ENCODE measurements at regions not wholly inside any gene's neighbourhood (a gene's known extent, or its start where the extent isn't known, plus 50 kb on each side); places are given as distances from the start of the nearest gene placed in this dataset.

DNA sequence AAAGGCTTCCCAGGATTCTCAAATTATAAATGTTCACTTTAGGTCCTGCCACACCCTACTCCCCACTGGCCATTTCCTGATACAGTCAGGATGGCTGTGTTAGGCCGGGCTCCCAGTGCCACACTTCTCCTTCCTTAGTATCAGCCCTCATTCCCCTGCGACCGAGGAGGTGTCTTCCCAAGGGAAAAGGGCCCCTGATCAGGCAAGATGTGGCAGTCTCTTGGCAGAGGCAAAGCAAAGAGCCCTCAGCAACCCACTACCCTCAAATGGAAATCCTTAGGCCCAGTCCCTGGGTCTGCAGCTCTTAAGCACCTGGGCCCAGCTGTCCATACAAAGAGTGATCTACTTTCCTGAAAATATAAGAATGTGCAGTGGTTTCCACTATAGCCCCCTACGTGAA is 96.5 kb upstream of the VASH1 start:
- no peak for DNase-seq (ENCODE audit: low read depth)

DNA sequence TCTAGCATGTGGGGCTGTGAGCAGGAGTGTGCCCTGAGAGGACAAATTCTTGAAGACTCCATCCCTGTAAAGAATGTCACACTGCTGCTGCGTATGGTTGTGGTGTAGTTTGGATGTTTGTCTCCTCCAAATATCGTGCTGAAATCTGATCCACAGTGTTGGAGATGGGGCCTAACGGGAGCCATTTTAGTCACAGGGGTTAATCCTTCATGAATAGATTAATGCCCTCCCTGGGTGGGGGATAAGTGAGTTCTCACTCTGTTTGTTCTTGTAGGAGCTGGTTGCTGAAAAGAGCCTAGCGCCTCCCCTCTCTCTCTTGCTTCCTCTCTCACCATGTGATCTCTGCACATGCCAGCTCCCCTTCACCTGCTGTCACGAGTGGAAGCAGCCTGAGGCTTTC is 94.5 kb upstream of the VASH1 start:
- no peak for DNase-seq (ENCODE audit: low read depth)

DNA sequence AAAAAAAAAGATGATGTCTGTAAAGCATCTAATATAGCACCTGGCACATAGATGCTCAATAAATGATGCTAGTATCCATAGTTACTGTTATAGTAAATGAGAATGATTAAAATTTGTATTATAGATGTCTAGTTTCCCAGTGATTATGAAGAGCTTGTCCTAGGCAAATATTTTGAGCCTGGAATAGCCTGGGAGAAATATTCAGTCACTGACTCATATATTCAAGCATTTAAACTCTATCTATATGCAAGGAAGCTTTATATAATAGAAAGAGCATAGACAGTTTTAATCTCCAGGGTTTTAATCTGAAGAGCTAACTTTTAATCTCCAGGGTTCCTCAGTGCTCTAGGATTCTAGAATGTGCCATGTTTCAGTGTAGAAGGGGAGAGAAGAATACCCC is 91.5 kb upstream of the VASH1 start:
- no peak for DNase-seq (ENCODE audit: low read depth)

DNA sequence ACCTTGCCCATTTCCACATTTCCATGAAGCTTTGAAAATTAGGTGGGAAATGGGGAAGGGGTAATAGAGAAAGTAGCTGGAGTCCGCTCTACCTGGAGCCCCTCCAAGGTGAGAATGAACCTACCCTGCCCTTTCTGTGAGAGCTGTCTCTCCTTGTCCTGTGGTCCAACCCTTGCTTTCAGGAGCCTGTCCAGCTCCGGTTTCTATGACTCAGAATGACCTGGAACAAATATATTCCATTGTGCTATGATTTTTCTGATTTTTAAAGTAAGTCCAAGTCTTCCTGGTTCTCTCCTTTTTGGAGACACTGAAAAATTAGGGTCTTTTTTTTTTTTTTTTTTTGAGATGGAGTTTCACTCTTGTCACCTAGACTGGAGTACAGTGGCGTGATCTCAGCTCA is 89.1 kb upstream of the VASH1 start:
- no peak for DNase-seq (ENCODE audit: low read depth)

DNA sequence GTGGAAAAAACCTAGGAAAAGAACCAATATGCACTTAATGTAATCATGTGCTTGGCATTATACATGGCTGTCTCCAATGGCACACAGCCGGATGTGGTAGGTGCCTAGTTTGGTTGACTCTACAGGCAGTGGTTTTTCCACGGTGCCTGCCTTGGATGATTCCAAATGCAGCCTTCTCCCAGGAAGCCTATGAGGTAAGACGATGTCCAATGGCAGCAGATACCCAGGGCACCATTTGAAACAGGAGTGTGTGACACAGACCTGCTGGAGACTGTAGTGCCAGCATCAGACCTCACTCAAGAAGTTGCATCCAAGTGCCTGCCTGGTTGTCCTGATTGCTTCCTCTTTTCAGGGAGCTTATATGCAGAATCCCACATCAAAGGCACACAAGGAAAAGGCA is 88.0 kb upstream of the VASH1 start:
- no peak for DNase-seq (ENCODE audit: low read depth)

DNA sequence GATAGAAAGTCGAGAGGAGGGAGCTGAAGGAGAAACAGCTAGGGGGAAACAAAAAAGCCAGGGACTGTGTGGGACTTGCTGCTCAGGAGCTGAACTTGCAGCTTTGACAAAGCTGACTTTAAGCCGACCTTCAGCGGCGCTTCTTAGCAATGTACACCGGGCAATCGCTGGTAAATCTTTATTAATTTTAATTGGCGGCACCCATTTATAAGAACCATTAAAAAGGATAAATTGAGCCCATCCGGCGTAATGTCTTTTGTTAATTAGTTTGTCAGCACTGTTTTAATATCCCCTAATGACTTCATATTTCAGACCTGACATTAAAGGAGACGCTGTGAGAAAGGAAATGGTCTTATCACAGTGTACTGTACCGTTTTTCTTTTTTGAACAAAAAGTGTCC is 86.2 kb upstream of the VASH1 start:
- DNase-seq (ENCODE audit: low read depth) = no peak

DNA sequence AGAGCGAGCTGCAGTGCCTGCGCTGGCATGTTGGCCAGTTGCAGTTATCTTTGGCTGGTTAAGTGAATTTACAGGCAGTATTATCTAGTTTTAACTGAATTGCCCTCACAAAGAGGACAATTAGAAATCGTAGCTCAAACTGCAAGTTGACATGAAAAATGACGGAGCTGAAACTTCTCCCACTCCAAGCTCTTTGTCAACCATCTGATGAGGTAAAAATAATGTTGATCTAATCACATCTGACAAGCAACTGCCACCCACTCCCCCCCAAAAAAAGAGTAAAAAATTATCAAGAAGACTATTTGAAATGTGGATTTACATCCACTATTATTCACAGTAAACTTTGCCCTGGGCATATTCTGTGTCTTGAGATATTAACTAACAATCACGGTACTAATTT is 84.7 kb upstream of the VASH1 start:
- DNase-seq (ENCODE audit: low read depth) = no peak

DNA sequence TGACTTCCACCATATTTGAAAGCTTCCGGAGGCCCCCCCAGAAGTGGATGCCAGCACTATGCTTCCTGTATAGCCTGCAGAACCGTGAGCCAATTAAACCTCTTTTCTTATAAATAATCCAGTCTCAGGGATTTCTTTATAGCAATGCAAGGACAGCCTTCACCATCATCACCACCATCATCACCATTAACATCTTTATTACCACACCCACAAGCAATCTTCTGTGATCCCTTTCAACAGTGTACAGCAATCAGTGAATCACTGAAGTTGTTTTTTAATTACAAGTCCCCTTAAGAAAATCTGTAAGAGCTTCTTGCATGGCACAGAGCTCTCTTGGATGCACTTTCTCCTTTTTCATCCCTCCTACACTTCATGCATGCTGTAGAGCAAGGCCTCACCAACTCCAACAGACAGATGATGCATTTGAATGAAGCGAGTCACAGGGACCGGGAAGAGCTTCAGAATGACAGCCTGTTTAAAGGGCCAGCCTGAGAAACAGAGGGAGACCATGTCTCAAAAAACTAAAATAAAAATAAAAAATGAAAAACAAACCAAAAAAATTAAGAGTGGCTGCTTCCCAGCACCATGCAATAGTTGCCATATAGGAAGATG is 83.6 kb upstream of the VASH1 start:
- no peak for DNase-seq (ENCODE audit: low read depth)

DNA sequence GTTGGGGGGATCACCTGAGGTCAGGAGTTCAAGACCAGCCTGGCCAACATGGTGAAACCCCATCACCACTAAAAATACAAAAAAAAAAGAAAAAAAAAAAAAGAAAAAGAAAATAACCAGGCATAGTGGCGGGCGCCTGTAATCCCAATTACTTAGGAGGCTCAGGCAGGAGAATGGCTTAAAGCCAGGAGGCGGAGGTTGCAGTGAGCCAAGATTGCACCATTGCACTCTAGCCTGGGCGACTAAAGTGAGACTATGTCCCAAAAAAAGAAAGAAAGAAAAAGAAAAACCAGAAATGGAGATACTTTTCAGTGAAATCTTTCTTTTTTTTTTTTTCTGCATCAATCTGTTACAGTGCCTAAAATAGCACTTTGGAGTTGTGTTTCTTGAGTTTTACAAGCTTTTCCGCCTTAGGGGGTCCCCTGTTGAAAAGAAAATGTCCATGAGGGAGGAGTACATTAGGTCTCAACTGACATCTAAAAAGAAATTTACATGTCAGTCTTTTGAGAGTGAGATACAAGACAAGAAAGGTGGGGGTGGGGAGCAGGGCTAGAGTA is 82.9 kb upstream of the VASH1 start:
- no peak for DNase-seq (ENCODE audit: low read depth)

DNA sequence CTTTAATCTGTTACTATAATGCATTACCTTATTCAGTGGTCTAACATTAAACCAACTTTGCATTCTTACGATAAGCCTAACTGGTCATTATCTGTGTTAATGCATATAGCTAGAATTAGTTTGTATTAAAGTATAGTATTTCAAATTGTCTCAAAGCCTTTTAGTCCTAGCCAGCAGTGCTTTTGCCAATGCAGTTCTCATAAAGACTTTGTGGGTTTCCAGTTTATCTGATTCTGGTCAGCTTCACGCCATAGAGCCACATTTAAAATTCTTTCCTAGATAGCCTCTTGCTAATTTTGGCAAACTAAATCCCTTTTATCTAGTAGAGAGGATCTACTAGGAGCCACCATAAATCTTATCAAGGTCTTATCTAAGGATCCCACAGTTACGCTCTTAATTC is 78.9 kb upstream of the VASH1 start:
- no peak for DNase-seq (ENCODE audit: low read depth)

DNA sequence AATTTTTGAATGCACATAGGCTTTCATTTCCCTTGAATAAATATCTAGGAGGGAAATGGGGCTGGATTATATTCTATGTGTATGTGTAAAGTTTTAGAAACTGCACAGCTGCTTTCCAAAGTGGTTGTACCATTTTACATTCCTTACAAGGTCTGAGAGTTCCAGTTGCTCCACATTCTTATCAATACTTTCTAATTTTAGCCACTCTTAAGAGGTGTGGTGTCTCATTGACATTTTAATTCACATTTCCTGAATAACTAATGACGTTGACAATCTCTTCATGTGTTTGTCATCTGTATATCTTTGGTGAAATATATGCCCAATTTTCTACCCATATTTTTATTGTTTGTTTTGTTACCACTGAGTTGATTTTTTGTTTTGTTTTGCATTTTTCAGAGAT is 74.6 kb upstream of the VASH1 start:
- no peak for DNase-seq (ENCODE audit: low read depth)

DNA sequence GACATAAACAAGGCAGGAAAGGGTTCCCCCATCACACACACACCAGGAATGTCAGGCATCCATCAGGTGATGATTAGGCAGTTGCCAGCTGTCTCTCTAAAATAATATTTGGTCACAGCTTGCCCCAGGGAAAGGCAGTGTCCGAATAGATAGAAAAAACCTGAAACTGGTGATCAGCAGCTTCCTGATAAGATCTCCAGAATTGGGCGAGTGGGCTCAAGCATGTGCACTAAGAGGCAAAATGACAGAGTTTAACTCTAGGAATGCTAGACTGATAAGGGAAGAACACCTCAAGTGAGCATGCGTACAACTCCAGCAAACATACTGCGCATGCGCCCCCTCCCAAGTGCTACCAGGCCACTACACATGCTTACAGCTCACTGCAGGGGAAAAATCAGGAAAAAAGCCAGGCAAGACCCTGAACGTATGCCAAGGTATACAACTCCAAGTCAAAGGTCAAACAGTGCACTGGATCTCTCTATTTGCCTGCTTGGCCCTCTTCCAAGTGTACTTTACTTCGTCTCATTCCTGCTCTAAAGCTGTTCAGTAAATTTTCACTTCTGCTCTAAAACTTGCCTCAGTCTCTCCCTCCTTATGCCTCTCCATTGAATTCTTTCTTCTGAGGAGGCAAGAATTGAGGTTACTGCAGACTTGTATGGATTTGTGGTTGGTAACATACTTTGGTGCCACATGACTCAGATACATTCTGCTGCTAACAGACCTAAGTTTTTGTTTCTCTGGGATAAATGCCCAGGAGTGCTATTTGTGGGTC is 73.5 kb upstream of the VASH1 start:
- DNase-seq (ENCODE audit: low read depth) = peak; percentile 4

DNA sequence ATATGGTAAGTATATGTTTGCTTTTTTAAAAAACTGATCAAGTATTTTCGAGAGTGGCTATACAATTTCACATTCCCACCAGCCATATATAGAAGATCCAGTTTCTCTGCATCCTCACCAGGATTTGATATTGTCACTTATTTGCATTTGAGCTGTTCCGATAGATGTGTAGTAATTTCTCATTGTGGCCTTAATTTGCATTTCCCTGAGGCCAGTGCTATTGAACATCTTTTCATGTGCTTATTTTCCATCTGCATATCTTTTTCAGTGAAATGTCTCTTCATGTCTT is 72.9 kb upstream of the VASH1 start:
- no peak for DNase-seq (ENCODE audit: low read depth)

DNA sequence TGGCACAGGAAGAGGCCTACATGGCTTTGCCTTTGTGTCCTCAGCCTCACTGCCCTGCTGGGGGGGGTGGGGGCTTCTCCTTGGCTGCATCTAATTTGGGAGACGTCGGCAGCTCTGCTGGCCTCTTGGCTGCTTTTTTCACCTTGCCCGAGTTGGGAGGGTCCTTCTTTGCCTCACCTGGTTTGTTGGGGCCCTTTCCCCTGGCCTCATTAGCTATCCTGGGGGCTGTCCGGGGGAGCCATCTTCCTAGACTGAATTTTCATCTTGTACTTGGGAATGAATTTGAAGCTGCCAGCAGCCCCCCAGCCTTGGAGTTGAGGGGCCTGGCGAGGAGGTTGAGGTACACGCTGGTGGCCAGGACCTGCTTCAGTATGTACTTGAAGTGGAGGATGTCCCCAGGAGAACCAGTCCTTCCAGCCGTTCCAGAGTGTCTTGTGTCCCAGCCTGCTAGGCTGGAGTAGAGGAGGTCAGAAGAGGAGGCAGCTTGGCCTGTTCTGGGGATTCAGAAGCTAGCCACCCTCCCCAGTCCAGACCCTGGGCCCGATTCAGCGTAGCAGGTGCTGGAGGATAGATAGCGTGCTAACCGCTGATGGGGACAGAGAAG is 70.7 kb upstream of the VASH1 start:
- no peak for DNase-seq (ENCODE audit: low read depth)

DNA sequence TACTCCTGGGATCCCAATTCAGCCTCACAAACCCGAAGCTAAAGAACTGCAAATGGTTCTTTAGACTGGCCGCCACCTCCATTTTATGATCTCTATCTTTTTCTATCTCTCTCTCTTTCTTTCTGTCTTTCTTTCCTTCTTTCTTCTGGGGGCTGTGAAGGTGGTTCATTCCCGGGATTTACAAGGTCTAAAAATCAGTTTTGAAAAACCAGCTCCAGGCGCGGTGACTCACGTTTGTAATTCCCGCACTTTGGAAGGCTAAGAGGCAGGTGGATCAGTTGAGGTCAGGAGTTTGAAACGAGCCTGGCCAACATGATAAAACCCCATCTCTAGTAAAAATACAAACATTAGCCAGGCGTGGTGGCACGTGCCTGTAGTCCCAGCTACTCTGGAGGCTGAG is 67.2 kb upstream of the VASH1 start:
- DNase-seq (ENCODE audit: low read depth) = no peak

DNA sequence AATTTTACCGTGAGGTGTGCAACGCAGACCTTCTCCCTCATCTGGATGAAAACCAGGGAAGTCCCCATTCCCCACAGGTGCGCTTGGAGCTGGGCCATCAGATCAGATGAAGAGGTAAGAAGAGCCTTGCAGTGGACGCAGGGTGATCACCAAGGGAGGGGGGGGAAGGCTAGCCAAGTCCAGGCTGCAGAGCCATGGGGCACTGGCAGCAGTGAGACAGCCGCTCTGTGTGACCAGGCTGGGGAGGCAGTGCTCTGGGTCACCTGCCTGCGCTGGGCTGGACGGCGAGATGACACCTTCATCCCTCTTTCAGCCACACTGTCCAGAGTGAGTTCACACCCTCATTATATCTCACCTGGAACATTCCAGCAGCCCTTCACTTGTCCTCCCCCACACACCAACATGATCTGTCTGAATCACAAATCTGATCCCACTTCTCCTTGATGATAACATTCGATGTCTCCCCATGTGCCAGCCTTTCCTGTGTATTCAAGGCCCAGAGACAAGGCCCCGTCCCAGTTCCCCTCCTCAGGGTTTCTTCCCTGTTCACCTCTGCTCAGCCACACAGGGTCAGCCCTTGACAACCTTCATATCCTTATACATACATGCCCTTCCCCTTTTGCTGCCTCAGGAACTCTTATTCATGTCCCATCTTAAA is 65.9 kb upstream of the VASH1 start:
- DNase-seq (ENCODE audit: low read depth) = no peak

DNA sequence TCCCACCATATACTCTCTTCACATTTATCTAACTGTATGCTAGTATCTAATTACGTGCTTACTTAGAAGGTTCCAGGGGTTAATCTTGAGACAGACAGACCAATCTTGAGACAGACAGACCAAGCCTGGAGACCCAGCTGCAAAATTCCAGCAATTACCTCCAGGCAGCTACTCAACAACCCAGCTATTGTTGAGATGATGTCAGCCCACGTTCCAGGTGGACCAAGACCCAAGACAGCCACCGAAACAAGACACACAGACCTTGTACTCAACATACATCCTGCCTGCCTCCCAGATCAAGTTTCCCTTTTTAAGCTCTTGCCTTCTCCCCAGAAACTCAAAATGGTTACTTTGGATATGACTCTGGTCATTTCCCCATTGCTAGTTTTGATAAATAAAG is 64.9 kb upstream of the VASH1 start:
- no peak for DNase-seq (ENCODE audit: low read depth)

DNA sequence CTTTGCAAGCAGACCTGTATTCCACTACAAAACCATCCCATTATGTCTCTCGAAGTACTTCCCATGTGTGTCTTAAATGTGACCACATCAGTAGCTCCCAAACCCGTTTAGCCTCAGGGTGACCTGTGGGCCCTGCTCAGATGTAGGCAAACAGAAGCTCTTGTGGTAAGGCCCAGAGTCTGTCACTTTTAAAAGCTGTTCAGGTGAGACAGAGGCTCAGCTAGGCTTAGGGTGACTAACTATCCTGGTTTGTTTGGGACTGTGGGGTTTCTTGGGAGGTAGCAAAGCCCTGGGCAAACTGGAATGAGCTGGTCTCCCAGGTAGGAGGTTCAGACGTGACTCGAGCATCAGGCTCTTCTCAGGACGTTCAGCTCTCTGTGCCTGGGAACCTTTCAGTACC is 64.5 kb upstream of the VASH1 start:
- no peak for DNase-seq (ENCODE audit: low read depth)

DNA sequence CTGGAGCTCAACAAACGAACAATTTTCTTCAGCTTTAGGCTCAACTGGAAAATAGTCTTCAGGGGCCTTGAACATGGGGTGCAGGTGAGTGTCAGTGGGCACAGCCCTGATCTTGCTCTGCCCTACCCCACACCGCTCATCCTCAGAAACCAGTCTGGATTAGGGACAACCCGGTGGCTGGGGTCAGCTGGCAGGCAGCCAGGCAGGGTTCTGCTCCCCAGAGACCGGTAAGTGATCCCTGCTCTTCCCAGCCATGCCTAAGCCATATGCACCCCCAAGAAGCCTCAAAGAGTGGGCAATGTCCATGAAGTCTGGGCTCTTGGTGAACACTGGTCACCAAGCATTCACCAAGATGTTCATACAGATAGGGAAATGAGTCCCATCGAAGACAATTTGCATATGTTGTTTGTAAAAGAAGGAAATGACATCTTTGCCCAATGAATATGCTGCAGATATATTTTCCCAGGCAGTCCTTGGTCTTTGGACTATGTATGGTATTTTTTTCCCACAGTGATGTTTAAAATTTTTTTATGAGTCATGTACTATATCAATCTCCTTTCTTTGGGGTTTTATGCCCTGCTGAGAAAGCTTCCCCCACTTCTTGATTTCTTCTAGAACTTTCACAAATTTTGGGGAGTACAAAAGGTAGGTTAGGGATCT is 63.9 kb upstream of the VASH1 start:
- DNase-seq (ENCODE audit: low read depth) = no peak

DNA sequence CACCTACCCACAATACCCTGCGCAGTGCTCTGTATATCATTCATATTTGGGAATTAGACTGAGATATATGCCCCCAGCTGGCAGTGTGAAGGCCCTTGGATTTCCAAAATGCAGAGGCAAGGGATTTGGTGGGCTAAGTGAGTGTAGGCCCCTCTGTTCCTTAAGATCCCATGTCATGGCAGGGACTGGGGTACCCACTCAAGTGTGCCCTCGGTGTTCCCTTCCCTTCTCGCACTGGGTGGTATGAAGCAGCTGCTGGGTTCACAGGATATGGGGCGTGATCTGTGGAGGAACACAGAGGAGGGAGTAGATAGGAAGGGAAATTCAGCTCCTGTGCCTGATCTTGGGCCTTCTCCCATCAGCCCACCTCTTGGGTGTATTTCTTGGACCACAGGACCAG is 63.1 kb upstream of the VASH1 start:
- no peak for DNase-seq (ENCODE audit: low read depth)

DNA sequence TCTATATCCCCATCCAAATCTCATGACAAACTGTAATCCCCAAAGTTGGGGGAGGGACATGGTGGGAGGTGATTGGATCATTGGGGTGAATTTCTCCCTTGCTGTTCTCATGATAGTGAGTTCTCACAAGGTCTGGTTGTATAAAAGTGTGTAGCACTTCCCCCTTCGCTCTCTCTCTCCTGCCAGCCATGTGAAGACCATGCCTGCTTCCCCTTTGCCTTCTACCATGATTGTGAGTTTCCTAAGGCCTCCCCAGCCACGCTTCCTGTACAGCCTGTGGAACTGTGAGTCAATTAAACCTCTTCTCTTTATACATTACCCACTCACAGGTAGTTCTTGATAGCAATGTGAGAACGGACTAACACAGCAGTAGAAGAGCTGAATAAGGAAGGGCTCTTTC is 62.6 kb upstream of the VASH1 start:
- DNase-seq (ENCODE audit: low read depth) = no peak

DNA sequence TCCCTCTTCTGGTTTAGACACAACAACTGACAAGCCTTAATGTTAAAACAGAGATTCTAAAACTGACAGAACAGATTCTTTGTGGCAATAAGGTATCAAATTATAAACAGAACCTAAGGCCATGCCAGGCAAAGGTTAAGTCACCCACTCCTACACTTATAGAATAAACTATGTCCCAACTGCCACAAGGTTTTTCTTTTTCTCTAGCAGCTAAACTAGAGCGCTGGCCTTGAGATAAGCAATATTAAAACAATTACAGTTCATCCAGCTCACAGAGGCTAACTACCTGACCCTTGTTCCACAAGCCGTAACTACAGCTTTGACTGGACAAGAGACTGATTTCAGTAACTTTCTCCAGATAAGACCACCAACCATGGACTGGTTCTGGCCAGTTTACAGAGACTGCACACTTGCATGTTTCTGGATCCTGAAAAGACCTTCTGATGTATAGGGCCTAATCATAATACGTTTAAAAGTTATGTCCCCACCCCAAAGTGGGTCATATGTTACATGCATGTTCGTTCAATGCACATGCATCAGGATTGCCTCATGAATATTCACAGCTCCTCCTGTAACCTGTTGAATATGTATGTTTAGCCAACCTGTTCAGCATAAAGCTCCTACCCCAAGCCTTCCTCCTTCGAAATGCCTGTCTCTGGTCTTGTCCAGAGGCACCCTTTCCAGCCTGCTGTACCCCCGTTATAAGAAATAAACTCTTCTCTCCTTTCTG is 61.9 kb upstream of the VASH1 start:
- no peak for DNase-seq (ENCODE audit: low read depth)

Measured in amniotic epithelial cell (primary cell).